DOHH2 (cell line): ENCODE measurements at regions not wholly inside any gene's neighbourhood (a gene's known extent, or its start where the extent isn't known, plus 50 kb on each side); places are given as distances from the start of the nearest gene placed in this dataset.

Experiments used
- CTCF ChIP-seq: fragments of 200-600 bp; sonication (generic); IDR thresholded peaks from one replicate; pipeline ENCODE4 v1.5.1; 2014; ENCODE audit warnings: antibody characterized with exemption, mild to moderate bottlenecking, low read depth, low read length; ENCODE audit not compliant: poor library complexity, severe bottlenecking
- EZH2phosphoT487 ChIP-seq: fragments of 200-600 bp; sonication (generic); IDR thresholded peaks from 2 replicates; pipeline ENCODE4 v1.6.1; 2017; ENCODE audit warnings: borderline replicate concordance, mild to moderate bottlenecking, antibody characterized with exemption, low read length, moderate library complexity, mixed read lengths

- TF ChIP-seq CTCF = no peak
- TF ChIP-seq EZH2phosphoT487 = no peak
Observed at GRCh38 chr2:144004742-144005141, 515.2 kb downstream of the ZEB2 start.
